Myocyte (in vitro differentiated cells): ENCODE measurements at regions not wholly inside any gene's neighbourhood (a gene's known extent, or its start where the extent isn't known, plus 50 kb on each side); places are given as distances from the start of the nearest gene placed in this dataset.

ENCODE experiments used
- DNase-seq: peaks from one replicate; pipeline ENCODE4 v3.0.0-alpha.2; 2012; ENCODE audit warnings: low read depth

DNA sequence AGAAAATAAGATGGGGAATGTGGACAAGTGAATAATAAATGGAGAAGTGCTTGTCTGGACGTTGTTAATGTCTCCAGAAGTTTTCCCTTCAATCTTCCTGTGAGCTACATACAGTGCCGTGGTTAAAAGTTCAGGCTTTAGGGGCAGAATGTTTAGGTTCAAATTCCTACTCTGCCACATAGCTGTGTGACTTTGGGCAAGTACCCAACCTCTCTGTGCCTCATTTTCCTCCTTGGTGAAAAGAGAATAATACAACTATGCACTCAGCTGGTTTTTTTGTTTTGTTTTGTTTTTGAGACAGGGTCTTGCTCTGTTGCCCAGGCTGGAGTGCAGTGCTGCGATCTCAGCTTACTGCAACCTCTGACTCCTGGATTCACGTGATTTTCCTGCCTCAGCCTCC lies 143.5 kb downstream of the CHIC2 start:
- no peak for DNase-seq

DNA sequence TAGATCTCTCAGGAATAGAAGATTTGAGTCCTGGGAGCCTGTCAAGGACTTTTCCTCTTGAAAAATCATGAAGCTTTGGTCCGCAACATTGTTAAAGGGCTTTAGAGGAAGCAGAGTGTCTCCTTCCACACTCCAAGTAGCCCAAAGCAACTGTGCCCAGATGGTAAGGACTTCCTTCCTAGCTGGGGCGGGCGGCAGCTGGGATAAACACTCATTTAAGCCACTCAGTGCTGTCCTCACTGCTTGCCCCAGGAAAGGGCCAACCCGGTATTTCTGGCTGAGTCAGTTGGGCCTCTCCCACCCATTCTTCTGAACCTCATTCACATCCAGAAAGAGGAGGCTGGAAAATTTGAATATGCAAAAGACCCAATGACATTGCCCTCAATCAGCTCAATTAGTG lies 144.3 kb downstream of the CHIC2 start:
- DNase-seq, result no peak

DNA sequence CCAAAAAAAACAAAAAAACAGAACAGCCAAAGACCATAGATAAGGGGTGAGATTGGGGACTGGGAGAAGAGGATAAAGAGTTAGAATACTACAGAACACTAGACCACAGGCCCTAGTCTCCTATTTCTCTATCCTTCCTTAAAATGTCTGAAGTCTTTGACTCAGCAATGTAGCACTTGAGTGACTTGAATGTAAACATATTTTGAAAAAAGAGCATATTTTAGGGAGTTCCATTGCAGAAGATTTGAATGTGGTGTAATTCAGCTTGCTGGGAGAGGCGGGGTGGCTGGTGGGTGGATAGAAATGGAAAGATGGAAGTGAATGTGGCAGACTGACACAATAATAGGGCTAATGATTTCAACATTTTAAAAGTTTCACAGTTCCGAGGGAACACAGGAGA lies 144.9 kb downstream of the CHIC2 start:
- DNase-seq, result no peak

DNA sequence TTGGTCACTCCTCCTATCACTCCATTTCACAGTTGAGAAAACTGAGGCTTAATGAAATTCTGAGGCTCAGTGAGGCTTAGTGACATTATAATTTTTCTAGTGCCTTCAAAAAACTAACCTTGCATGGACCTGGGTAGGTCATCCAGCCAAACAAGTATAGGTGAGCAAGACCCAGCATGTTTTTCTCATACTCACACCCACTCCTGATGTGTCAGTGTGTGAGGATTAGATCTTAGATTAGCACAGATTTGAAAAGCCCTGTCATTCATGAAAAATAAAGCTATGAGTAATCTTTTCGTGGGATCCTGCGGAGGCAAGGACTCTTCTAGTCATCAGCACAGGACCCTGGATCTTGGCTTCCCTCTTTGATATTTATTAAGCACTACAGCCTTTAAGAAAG lies 146.7 kb downstream of the CHIC2 start:
- DNase-seq, result no peak

DNA sequence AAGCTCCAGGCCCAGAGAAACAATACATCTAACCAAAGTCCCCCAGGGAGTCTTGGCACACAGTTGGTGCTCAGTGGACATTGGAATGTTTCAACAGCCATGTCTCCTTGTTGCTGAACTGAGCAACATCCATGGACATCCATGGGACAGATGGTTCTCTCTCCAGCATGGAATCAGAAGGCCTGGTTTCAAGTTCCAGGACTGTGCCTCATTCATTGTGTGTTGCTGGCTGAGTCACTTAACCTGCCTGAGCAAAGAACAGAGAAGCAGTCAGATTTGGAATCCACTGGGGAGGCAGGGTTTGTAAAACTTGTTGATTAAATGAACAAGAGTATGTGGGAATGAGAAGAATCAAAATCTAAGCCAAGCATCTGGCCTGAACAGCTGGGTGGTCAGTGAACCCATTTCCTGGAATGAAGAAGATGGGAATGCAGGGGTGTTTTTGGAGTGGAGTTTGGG lies 147.9 kb downstream of the CHIC2 start:
- peak; percentile 53 for DNase-seq

DNA sequence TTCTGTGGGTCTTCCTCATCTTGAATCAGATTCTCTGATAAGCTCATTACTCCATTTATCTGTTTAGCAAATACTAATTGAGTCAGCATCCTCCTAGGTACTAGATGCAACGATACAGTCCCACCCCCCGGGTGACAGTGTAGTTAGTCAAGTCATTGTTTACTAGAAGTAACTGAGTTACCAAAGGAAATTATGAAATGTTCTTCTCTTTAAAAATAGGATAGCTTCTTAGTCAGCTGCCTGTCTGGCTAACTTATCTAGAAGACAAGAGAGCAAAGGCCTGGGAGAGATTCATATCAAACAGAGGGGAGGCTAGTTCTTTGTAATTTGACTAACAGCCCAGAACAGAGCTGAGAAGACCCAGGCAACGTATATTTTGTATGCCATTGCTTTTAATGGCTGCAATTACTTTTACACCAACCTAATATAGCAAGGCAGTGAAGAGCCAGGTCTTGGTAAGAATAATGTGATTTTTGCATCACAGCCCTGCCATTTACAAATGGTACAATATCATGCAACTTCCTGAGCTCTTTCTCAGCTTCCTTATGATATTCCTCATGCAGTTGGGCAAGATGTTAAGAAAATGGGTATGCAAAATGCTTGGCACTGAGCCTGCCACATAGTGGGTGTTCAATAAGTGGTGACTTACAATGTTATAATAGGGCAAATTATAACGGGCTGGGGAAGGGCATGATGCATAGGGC lies 149.9 kb downstream of the CHIC2 start:
- DNase-seq, result no peak

DNA sequence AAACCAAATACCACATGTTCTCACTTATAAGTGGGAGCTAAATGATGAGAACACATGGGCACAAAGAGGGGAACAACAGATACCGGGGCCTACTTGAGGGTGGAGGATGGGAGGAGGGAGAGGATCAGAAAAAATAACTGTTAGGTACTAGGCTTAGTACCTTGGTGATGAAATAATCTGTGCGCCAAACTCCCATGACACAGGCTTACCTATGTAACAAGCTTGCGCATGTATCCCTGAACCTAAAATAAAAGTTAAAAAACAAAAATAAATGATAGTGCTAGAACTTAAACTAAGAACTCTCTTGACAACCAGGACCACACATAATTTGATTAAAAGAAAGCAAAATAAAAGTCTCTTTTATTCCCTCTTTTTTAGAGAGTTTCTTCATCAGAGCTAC lies 150.6 kb downstream of the CHIC2 start:
- no peak for DNase-seq

DNA sequence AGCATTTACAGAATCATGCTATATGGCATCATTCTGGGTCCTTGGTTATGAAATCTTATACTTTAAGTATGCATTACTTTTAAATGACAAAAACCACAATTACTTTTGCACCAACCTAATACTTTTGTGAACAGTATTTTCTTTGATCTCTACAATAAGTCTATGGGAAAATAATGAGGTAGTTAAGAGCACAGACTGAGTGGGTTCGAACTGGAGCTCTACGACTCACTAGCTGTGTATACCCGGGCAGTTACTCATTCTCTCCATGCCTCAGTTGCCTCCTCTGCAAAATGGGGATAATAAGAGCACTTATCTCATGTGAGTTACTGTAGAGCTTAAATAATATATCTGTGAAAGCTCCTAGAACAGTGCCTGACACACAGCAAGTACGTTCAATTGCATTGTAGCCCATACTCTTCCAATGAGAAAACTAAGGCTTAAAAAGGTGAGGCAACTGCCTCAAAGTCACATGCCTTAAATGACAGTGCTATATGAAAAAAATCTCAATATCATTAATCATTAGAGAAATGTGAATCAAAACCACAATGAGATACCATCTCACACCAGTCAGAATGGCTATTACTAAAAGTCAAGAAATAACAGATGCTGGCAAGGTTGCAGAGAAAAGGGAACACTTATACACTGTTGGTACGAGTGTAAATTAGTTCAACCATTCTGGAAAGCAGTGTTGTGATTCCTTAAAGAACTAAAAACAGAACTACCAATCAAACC lies 151.5 kb downstream of the CHIC2 start:
- DNase-seq, result no peak

DNA sequence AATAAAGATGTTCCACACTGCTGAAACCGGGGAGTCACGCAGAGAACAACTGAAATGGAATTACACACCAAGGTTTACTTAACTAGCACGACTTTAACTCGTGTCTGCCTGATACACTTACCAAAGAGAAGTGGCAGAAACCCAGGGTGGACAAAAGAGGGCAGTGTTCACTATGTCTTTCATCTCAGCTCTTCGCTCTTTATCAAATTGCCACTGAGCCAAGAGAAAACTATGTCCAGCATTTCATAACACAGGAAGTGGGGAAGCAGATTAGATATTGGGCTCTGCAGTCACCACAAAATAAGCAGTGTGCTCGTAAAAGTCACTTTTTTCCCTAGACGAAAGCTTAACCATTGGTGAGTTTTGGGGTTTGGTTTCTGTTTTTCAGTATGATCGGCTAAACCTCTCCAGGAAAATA lies 155.7 kb downstream of the CHIC2 start:
- DNase-seq, result peak; percentile 86

DNA sequence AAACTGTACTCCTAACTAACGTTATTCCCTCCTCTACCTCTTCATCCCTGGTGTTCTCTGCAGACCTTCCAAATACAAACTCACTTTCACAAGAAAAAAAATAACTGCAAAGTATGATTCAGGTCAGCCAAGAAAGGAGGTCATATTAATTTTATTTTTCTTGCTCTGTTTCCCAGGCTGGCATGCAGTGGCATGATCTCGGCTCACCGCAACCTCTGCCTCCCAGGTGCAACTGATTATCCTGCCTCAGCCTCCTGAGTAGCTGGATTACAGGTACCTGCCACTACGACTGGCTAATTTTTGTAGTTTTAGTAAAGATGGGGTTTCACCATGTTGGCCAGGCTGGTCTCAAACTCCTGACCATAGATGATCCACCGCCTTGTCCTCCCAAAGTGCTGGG lies 156.6 kb downstream of the CHIC2 start:
- DNase-seq, result no peak

DNA sequence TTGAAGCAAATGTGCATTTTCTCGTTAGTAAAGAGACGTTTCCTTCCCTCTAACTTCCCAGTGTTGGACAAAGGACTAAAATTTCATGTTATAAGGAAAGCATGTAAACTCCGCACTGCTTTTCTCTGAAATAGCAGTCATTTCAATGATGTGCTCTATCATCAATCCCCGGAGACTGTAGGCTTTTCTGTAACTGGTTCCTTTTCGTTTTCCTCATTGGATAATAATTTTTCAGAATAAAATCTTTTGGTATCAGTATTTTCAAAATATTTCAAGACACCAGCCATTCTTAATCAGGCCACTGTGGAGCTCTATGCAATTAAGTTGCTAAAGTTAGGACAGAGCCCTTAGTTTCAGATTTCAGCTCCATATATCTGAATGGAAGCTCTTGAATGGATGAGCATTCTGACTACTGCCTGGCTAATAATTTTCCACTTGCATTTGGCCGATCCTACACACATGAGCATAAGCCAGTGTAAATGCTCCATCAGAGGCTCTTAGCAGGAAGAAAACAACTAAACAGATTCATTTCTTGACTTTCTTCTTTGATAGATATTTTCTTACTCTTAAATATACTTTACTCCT lies 157.7 kb downstream of the CHIC2 start:
- no peak for DNase-seq

DNA sequence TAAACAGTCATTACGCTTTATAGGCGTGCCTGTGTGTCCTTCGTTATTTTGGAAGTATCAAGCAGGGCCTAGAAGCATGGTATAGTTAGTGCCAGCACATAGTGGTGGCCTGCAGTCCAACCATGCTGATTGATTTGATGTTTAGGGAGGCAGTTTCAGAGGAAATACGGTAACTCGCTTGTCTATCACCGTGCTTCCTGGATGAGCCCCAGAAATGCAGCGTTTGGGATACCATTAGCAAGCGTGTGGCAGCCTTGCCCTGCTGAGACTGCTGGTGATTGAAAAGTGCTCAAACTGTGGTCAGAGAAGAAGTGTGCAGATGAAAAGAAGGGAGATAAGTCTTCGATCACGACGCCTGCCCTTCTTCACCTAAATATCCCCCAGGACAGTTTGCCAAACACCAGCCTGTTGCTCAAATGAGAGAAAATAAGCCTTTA lies 158.4 kb downstream of the CHIC2 start:
- DNase-seq, result peak; percentile 73

DNA sequence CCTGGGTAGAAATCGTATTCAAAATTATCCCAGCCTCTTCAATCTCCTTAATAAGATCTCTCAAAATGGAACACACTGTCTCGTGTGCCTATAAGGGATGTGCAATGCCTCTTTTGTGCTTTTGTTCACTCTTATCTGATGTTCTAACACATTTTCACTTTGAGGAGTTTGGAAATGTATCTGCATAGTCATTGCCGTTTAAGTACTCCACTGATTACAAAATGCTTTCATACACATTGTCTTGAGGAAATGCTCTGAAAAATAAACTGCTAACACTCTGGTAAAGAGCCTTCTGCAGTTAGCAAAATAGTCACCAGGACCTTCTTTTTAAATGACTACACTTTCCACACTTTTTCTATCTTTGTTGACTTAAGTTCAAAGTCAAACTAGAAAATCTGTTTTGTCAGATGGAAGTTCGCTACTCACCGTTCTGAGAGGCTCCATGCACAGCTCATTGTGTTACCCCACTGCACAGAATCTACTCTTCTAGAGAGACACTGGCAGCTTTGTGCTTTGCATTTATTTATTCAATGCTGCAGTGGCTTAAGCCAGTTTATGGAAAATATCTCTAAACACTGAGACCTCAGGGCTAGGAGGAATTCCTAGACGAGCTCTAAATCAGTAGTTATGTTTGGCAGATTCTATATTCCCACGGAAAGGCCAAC lies 159.0 kb downstream of the CHIC2 start:
- no peak for DNase-seq

DNA sequence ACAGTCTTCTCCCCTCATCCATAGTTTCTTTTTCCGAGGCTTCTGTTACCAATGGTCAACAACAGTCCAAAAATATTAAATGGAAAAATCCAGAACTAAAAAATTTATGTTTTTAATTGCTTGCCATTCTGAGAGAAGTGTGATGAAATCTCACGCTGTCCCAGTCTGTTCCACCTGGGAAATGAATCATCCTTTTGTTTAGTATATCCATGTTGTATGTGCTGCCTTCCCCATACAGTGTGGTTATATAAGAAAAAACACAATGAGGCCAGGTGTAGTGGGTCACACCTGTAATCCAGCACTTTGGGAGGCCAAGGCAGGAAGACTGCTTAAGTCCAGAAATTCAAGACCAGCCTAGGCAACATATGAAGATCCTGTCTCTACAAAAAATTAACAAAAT lies 161.6 kb downstream of the CHIC2 start:
- DNase-seq, result no peak

DNA sequence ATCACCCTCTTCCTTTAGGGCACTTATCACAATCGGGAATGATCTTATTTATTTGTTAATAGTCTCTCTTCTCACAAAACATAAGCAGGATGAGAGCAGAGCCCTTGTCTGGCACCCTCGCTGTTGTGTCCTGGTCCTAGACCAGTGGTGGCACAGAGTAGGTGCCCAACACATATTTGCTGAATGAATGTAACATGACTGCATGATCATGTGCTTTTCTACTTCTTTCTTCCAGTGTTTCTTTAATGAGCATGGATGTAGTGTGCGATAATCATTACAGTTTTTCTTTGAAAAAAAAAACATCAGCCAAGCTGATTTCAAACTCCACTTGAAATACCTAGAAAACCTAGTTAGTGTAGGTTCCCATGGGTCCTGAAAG lies 164.1 kb downstream of the CHIC2 start:
- DNase-seq, result no peak

DNA sequence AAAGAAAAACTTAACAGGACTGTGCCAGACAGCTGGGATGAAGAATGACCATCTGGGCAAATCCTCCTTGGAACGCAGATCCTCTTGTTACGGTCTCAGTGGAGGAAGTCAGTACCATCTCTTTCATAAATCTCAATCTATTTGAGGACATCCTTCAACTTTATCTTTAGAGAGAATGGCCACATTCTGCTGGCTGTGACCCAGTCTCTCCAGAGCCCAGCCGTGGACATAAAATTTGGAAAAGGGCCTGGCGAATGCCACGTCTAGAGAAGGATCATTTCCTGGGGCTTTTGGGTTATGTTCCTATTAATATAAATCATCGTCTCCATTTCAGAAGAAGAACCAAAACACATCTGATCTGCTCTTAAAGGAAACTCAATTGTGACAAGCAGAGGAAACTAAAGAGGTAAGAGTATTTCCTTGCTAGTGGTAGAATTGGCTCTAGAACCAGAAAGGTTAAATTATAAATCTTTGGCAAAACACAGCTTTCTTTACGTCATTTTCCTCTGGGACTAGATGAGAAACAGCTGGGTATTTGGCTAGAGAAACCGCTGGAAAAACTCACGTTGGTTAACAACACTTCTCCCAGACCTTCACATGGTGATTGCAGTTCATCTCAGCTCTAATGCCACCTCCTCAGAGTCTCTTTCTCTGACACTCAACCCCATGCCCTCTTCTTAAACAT lies 164.7 kb downstream of the CHIC2 start:
- DNase-seq, result peak; percentile 61

DNA sequence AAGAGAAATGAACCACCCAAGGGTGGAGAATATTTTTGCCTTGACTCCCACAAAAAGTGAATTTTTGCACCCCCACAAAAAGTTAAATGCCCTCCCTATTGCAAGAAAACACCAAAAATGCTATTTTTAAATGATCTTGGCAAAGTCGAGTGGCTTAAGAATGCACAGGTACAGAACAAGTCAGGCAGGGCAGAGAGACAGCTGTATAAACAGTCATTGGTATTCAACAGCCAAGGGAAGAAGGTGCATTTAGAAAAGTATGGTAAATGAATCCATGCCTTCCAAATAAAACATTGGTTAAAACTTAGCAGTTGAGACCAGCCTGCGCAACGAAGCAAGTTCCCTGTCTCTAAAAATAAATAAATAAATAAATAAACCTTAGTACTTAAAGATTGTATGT lies 169.3 kb downstream of the CHIC2 start:
- no peak for DNase-seq

DNA sequence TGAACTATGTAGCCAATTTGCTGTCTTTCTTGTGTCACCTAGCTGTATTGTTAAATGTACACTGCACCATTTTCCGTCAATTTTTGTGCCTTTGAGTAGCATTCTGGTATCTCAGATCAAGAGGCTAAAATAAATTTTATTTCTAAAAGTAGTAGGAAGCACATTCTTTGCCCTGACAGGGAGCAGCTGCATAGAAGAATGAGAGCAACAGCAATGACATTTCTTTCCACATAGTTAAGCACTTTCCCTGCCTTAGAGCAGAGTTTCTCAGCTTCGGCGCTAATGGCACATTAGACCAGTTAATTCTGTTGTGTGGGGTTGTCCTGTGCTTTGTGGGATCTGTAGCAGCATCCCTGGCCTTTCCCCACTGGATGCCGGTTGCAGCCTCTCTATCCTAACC lies 173.9 kb downstream of the CHIC2 start:
- peak; percentile 15 for DNase-seq

DNA sequence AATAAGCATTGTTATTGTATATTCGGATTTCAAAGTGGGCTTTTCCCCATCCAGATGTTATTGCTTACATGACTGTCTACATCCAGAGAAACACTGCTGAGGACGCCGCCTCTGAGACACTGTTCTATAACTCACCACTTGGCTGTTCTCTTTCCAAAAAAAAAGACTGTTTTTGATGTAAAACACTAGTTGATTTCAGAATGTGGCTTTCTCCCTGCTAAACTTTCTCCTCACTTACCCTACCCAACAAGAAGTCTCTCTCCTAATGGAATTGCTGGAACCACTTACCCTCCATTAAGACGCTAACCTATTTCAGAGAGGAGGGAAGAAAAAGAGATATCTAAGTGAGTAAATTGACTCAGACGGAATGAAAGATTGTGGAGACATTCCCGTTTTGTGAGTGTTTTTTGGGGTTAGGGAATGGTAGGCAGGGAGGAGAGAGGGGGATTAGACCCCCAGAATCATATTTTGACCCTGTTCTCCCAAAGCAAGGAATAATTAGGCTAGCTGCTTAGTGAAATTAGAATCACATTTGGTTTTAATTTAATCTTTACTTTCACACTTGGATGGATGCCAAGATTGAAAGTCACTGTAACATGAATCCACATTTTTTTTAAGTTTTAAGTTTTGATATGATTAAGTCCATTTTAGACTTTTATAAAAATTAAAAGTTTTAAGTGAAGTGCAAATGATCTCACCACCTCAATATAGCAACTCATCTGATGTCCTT lies 174.9 kb downstream of the CHIC2 start:
- DNase-seq, result no peak

DNA sequence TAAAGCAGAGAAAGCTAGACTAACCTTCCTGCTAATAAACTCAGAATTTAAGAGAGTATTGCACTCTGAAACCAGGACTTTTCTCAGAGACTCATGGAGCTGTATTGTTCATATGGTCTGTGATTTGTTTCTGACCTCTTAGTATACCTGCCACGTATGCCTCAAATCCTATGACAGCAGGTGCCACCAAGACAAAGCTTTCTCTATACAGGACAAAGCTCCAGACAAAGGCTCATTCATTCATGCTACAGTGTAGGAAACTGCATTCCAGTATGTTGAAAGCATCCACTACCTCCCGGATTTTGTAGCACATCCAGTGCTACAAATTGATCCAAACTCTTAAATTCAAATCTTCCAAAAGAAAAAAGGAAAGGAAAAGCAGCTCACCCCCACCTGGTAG lies 178.3 kb downstream of the CHIC2 start:
- no peak for DNase-seq

DNA sequence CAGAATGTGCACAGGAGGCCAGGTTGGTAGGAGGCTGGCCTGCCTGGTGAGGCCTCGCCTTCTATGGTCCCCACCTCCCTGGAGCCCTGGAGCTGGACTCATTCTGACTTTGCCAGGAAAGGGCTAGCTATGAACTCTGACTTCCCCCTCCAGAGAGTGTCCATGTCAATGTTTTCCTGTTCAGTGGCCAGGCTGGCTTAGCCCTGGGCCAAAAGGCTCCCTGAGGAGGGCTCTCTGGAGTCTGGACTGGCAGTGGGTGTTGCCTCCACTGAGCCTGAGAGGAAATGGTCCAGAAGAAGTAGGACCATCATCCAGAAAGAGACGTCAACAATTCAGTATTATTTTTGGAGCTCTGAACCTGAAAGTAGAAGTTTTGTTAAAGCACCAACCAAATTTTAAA lies 178.7 kb downstream of the CHIC2 start:
- DNase-seq, result no peak
